B cell (primary cell): ENCODE measurements at regions not wholly inside any gene's neighbourhood (a gene's known extent, or its start where the extent isn't known, plus 50 kb on each side); places are given as distances from the start of the nearest gene placed in this dataset.
"Not testable (repeated sequence)": the region's sequence is repeated elsewhere in the genome, so short reads cannot be mapped to it uniquely, and the experiment has no call there.

ENCODE experiments used
- EZH2 ChIP-seq: IDR thresholded peaks from 2 replicates; pipeline ENCODE4 v1.6.1; 2012; ENCODE audit warnings: borderline replicate concordance, low read depth, mild to moderate bottlenecking, moderate library complexity, low read length; ENCODE audit not compliant: insufficient read depth, poor library complexity, severe bottlenecking
- TF ChIP-seq, protein P1 (sequence below): fragments of 200-600 bp; IDR thresholded peaks from one replicate; pipeline ENCODE4 v1.8.0; 2022; ENCODE audit warnings: antibody characterized with exemption, mild to moderate bottlenecking

GRCh38 chr15:75115411-75115913, 86.2 kb upstream of the C15orf39 start:
- TF ChIP-seq EZH2, result not testable (repeated sequence)
- TF ChIP-seq, protein P1, sequence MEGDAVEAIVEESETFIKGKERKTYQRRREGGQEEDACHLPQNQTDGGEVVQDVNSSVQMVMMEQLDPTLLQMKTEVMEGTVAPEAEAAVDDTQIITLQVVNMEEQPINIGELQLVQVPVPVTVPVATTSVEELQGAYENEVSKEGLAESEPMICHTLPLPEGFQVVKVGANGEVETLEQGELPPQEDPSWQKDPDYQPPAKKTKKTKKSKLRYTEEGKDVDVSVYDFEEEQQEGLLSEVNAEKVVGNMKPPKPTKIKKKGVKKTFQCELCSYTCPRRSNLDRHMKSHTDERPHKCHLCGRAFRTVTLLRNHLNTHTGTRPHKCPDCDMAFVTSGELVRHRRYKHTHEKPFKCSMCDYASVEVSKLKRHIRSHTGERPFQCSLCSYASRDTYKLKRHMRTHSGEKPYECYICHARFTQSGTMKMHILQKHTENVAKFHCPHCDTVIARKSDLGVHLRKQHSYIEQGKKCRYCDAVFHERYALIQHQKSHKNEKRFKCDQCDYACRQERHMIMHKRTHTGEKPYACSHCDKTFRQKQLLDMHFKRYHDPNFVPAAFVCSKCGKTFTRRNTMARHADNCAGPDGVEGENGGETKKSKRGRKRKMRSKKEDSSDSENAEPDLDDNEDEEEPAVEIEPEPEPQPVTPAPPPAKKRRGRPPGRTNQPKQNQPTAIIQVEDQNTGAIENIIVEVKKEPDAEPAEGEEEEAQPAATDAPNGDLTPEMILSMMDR, result not testable (repeated sequence)
